HG03025 (cell line): ENCODE measurements at regions not wholly inside any gene's neighbourhood (a gene's known extent, or its start where the extent isn't known, plus 50 kb on each side); places are given as distances from the start of the nearest gene placed in this dataset.
"Not testable (repeated sequence)": the region's sequence is repeated elsewhere in the genome, so short reads cannot be mapped to it uniquely, and the experiment has no call there.

ENCODE experiments used
- ATAC-seq: cut with Tn5 transposase; IDR thresholded peaks from one replicate; pipeline ENCODE4 v1.9.1; 2021; ENCODE audit warnings: mild to moderate bottlenecking, moderate library complexity; ENCODE audit not compliant: unreplicated experiment, low FRiP score

DNA sequence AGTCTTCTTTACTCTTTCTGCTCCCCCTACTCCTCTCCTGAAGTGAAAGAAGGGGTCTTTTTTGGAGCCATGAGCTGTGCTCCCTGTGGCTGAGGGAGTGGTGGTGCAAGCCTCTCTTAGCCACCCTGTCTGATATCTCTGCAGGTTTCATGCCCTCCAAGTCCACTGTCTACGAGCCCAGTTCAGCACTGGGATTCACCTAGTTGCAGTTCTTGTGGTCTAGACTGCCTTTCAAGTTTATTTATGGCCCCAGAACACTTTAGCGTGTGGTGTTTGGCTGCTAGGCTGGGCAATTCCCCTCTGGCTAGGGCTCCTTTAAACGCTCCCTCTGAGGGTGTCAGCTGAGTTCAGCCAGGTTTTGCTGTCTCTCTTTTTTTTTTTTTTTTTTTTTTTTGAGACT is 908.6 kb downstream of the TRHDE start:
- no peak for ATAC-seq

DNA sequence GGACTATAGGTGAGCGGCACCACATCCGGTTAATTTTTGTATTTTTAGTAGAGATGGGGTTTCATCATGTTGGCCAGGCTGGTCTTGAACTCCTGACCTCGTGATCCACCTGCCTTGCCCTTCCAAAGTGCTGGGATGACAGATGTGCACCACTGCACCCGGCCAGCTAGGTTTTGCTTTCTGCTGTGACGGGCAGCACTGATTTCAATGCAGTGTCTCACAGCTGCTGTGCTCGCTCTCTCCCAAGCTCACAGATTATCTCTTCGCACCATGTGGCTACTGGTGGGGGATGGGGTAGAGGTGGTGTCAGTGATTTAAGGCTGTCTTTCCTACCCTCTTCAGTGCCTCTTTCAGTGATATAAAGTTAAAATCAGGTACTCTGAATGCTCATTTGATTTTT is 909.1 kb downstream of the TRHDE start:
- ATAC-seq = no peak

DNA sequence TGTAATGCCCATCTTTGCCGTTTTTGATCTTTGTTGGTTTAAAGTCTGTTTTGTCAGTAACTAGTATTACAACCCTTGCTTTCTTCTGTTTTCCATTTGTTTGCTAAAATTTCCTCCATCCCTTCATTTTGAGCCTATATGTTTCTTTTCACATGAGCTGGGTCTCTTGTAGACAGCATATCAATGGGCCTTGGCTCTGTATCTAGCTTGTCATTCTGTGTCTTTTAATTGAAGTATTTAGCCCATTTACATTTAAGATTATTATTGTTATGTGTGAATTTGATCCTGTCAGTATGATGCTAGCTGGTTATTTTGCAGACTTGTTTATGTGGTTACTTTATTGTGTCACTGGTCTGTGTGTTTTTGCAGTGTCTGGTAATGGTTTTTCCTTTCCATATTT is 913.2 kb downstream of the TRHDE start:
- no peak for ATAC-seq

DNA sequence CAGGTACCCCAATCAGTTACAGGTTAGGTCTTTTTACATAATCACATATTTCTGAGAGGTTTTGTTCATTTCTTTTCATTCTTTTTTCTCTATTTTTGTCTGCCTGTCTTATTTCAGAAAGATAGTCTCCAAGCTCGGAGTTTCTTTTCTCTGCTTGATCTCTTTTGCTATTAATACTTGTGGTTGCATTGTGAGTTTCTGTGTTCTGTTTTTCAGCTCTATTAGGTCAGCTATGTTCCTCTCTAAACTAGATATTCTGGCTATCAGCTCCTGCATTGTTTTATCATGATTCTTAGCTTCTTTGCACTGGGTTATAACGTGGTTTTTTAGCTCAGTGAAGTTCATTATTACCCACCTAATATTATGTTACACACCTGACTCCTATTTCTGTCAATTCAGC is 914.1 kb downstream of the TRHDE start:
- no peak for ATAC-seq

DNA sequence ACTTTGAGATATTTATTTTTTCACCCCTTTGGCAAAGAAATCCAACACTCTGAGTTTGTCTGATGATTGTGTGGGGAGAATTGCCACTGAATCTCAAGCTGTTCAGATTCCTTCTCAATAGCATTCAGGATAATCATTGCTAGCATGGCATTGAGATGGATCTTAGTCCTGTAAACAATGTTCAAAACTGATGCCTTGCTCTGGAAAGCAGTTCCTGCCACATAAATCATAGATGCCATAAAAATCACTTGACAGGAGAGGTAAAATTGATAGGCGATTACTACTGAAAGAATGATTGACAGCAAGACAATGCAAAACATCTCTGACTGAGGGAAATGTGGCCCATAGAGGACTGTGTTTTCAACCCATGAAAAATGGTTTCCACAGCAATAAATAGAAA is 915.6 kb downstream of the TRHDE start:
- ATAC-seq = no peak

DNA sequence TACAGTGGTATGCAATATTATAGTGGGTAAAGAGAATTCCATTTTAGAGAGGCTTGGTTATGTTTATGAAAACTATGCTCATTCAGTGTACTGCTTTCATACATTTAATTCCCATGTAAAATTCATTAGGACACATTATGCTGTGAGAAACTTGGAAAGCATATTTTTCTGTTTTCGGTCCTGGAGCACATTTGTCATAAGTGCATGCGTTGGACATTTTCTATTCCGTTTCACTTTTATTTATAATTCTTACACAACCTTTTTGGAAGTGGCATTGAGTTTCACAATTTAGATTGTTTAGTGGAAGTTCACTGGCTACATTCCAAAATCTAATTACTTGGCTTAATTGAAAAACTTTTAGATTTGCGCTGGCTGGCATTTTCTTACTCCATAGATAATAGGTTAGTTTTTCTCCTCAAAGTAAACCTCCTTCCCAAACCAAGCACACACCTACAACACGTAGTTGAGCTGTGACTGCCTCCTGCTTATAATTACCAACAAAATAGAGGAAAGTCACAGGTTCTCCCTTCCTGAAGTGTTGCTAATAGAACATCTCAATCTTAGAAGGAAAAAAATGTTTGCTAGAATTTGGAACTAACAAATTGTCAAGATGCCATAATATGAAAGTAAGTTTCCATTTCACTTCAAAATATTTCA is 938.5 kb downstream of the TRHDE start:
- ATAC-seq = no peak

DNA sequence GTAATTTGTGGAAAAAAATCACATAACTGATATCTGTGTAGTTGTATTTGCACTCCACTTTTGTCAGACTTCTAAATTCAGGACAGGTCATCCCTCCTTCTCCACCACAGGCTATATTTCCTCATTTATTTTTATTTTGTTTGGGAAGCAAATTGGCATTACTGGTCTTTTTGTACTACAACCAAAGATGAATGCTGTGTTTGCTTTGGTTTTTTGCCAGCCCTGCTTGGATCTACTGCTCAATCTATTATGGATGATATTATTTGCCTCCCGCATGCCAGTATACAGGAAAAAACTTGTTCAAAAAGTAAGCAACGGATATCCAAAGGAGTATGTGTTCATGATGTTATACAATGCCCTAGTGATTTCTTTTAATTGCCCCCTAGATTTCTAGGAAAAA is 948.8 kb downstream of the TRHDE start:
- no peak for ATAC-seq

DNA sequence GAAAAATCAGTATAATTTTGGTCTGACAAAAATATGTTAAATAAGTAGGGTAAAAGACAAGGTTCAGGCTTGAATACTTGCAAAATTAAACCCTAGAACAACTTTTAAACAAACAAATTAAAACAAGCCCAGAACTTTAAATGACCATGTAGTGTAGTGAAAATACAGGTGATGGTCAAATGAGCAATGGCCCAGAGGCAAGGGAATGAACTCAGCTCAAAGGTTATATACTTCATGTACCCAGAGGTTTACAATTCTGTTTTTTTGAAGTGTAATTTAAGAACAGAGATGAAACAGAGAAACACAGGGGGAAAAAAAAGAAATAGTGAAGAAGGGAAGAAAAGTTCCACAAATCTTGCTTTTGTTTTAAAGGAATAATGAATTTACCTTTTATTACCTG is 949.2 kb downstream of the TRHDE start:
- ATAC-seq = no peak

DNA sequence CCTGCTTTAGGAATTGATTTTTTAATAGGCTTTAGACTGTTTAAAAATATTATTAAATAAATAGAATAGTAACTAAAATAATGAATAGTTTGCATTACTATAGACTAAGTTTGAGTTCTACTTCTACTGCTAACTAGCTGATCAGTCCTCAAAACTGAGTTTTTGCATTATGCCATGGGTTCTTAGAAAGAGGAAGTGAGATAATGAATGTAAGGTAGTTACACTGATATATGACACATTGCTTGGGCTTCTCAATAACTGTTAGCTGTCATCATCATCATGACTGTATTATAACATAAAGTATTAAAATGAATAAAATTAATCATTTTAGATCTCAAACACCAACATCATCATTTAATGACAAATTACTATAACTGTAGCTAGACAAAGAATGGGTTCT is 949.7 kb downstream of the TRHDE start:
- no peak for ATAC-seq

DNA sequence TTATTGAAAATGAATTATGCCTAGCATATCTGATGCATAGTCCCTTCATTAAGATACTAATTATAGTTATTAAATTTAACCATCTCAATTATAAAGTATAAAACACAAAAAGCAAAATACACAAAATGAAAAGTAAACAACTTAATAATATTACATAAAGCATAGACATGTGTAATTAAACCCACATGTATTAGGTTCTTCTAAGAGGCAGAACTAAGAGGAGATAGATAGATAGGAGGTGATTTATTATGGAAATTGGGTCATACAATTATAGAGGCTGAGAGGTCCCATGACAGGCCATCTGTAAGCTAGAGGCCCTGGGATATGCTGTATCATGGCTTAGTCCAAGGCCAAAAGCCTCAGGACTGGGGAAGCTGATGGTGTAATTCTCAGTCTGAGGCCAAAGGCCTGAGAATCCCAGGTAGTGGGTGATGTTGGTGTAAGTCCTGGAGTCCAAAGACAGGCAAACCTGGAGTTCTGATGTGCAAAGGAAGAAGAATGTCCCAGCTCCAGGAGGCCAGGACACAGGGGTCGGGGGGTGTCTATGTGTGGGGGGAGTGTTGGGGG is 953.3 kb downstream of the TRHDE start:
- no peak for ATAC-seq

DNA sequence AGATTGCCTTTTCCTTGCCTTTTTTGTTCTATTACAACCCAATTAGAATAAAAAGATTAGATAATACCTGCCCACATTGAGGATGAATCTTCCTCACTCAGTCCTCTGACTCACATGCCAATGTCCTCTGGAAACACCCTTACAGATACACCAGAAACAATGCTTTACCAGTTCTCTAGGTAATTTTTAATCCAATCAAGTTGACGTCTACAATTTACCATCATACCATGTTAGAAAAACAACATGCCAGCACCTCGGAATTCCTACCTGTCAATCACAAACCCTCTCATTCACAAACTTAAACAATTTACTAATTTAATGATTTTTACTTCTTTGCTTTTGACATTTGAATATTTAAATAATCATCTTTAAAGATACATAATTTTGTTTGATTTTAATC is 953.8 kb downstream of the TRHDE start:
- no peak for ATAC-seq

DNA sequence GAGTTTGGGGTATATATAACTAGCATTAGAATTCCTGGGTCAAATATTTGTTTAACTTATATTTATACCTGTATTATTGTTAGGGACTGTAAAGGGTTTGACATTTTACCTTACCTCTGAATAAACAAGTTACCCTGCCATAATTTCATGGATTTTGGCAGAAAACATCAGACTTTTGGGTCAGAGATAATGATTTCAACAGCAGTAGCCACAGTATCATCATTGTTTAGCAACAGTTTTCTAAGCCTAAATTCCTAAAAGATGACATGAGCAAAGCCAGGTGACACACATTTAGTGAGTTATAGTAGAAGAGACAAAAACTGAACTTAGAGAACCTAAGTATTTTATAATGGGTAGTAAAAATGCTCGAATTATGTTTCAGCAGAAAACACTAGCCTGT is 954.4 kb downstream of the TRHDE start:
- ATAC-seq = no peak

DNA sequence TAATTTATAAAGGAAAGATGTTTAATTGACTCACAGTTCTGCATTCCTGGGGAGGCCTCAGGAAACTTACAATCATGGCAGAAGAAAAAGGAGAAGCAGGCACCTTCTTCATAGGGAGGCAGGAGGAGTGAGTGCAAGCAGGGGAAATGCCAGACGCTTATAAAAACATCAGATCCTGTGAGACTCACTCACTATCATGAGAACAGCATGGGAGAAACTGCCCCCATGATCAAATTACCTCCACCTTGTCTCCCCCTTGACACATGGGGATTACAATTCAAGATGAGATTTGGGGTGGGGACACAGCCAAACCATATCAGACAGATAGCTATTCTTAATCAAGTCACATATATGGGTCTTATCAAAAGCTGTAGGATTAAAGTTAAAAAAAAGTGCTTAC is 956.7 kb downstream of the TRHDE start:
- not testable (repeated sequence) for ATAC-seq

DNA sequence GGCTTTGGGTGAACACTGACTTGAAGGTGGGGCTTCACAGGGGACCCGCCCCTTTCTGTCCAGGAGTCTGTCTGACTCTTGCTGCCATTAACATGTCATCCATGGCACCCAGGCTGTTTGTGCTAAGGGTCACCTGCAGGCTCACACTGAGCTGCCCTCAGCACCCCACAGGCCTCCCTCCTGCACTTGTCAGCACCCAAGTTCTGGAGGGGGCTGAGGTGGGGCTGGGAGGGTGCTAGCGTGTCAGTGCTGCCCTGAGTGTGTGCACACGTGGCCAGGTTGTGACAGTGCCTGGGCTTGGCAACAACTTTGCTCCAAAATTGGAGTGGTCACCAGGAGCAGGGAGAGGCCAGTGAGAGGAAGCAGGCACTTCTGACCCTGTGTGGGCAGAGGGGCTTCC is 963.2 kb downstream of the TRHDE start:
- no peak for ATAC-seq

DNA sequence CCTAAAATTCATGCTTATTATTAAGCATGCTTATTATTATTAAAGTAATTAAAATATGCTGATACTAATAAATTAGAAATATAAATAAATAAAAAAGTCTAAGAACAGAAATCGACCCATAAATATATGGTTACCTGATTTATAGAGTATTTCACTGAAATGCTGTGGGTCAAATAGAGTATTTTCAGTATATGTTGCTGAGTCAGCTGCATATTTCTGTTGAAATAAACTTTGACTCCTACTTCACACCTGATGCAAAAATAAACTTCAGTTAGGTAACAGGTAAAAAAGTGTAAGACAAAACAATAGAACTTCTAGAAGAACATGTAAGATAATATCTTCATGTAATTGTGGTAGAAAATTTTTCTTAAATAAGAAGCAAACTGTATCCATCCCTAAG is 967.9 kb downstream of the TRHDE start:
- ATAC-seq = no peak

DNA sequence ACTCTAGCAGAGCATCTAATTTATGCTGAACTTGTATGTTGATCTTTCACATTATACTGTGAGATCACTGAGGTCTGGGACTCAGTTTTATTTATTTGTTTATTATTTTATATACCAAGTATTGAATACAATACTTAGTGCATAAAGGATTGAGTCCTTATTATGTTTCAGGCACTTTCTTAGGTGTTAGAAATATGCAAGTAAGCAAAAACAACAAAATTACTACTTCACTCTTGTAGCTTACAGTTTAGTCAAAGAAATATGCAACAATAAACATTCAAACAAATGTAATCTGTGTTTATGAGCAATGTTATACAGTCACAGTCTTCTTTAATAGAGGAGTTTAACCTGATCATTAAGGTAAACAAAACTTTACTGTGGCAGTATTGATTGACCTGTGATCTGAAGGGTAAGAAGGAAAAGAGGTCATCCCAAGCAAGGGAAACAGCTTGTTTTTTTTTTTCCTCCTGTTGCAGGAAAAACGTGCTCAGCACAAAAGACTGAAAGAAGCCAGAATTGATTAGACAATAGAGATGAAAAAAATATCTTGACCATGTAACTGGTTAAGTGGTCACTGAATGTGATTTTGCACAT is 990.7 kb downstream of the TRHDE start:
- ATAC-seq = no peak

DNA sequence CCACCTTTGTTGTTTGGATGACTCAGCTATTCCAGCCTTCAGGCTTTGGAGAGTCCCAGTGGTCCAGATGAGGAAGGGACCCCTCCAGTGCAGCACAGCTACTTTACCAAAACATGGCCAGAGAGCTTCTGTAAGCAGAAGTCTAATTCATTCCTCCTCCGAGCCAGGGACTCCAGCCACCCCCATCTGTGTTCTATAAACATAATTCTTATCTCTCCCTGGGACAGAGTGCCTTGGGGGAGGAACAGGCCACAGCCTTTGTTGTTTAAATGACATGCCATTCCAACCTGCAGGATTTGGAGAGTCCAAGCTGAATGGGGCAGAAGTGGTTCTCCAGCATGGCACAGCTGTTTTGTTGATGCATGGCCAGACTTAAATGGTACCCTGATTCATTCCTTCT is 994.0 kb downstream of the TRHDE start:
- no peak for ATAC-seq

DNA sequence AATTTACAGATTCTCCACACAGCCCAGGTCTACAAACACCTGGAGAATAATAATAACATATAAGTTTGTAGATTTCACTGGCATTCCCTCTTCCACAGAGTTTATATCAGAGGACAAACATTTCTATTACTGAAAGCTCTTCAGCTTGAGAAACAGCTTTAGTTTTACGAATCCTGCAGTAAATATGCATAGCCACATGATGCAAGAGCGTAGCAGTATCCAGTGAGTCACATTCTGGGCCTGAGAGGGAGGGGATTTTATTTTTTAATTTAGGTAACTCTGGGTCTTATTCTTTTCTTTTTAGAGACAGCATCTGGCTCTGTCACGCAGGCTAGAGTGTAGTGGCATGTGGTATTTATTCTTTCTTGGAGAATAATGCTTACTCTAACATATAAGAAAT is 1002.8 kb downstream of the TRHDE start:
- no peak for ATAC-seq

DNA sequence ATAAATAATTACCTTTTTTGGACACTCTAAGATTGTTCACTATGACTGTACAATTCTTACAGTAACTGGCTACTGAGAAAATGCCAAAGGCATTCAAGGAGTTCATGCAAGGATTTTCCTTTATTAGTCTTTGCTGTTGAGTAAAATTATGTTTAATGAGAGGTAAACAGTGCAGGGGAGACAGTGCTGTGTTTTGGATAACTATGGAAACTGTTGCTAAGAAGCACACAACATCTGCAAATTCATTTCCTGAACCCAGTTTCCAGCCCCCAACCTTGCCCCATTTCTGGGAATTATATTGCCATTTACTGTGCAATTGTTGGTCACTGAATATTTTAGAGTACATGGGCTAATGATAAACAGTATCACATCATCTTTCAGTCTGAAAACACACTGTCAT is 1005.8 kb downstream of the TRHDE start:
- no peak for ATAC-seq

DNA sequence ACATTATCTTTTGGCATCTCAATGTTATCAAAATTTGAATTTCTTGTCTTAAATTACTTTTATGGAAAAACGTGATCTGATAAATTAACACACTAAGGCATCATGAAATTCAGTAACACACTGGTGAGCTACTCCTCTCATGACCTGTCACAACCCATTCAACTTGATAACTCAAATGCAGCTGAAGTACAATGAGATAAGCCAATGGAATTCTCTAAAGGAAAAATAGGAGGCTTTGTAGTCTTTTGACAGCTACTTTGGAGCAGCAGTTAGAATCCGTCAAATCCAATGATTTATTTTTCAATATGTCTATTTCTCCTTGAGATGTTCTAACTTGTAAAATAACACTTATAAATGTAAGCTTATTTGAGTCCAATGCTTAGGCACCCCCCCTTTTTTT is 1029.4 kb downstream of the TRHDE start:
- ATAC-seq = no peak

DNA sequence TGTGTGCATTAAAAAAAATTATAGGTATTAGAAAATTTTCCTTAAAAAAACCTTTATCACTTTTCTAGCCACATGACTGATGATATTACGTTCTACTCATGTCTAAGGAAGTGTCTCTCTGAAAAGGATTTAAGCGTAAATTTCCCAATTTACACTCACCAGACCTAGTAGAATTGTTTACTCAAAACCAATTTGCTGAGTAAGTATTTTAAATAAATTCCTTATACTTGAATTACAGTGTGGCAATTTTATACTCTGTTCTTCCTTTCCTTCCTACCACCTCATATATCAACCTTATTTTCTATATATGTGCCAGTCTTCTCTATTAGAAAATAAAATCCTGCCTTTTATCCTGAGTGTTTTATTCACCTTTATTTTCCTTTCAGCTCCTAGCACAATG is 1035.1 kb downstream of the TRHDE start:
- no peak for ATAC-seq

DNA sequence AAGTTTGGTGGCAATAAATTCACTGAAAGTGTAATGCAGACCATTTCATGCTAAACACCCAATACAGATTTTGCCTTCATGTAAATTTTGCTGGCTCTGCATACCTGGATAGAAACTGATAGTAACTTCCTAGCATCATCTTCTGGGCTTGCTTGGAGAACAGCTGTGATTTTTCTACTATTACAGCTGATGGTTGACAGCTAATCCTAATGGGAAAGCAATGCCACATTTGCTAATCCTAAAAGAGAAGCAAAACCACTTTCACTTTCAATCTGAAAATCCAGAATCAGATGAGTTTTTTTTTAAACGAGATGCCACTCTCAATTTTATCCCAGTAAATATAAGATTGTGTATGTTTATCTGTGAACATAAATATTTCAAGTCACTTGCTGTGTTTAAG is 1035.9 kb downstream of the TRHDE start:
- ATAC-seq = no peak
